Endothelial cell of umbilical vein (primary cell): ENCODE measurements at regions not wholly inside any gene's neighbourhood (a gene's known extent, or its start where the extent isn't known, plus 50 kb on each side); places are given as distances from the start of the nearest gene placed in this dataset.

ENCODE experiments used
- EZH2 ChIP-seq: IDR thresholded peaks from 2 replicates; pipeline ENCODE4 v1.6.1; 2012; ENCODE audit warnings: borderline replicate concordance, low read depth, mild to moderate bottlenecking, moderate library complexity, low read length, inconsistent platforms; ENCODE audit not compliant: severe bottlenecking
- POLR2A ChIP-seq: IDR thresholded peaks from 2 replicates; pipeline ENCODE4 v1.6.1; 2012; ENCODE audit warnings: low read depth, mild to moderate bottlenecking, control low read depth, low read length
- POLR2AphosphoS5 ChIP-seq: IDR thresholded peaks from 2 replicates; pipeline ENCODE4 v1.6.1; 2012; ENCODE audit warnings: low read depth, mild to moderate bottlenecking, control low read depth, low read length, moderate library complexity; ENCODE audit not compliant: insufficient read depth
- TF ChIP-seq, protein P1 (sequence below), 2 donors: IDR thresholded peaks; 1 replicate in 1 of 2; 2 replicates in 1 of 2; pipeline ENCODE4 v1.5.1; 2011; ENCODE audit warnings: low read length in 2 of 2, mild to moderate bottlenecking in 2 of 2, moderate library complexity in 2 of 2, control low read depth in 1 of 2, inconsistent platforms in 1 of 2, low read depth in 1 of 2; ENCODE audit not compliant: insufficient read depth in 1 of 2; ENCODE audit errors: extremely low read depth in 1 of 2
- TF ChIP-seq, protein P2 (sequence below): IDR thresholded peaks from 2 replicates; pipeline ENCODE4 v1.6.1; 2011; ENCODE audit not compliant: insufficient read depth, insufficient read length

GRCh38 chr1:67574221-67574620 is 110.8 kb upstream of the GADD45A start:
- TF ChIP-seq, protein P1, sequence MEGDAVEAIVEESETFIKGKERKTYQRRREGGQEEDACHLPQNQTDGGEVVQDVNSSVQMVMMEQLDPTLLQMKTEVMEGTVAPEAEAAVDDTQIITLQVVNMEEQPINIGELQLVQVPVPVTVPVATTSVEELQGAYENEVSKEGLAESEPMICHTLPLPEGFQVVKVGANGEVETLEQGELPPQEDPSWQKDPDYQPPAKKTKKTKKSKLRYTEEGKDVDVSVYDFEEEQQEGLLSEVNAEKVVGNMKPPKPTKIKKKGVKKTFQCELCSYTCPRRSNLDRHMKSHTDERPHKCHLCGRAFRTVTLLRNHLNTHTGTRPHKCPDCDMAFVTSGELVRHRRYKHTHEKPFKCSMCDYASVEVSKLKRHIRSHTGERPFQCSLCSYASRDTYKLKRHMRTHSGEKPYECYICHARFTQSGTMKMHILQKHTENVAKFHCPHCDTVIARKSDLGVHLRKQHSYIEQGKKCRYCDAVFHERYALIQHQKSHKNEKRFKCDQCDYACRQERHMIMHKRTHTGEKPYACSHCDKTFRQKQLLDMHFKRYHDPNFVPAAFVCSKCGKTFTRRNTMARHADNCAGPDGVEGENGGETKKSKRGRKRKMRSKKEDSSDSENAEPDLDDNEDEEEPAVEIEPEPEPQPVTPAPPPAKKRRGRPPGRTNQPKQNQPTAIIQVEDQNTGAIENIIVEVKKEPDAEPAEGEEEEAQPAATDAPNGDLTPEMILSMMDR (IDR thresholded peaks at IDR 0.05; ENCODE audit: extremely low read depth in 1 of 2, insufficient read depth in 1 of 2, low read depth in 1 of 2, low read length in 2 of 2) = no peak
- TF ChIP-seq EZH2 (no peak), POLR2AphosphoS5 (no peak), POLR2A (no peak)
- TF ChIP-seq, protein P2, sequence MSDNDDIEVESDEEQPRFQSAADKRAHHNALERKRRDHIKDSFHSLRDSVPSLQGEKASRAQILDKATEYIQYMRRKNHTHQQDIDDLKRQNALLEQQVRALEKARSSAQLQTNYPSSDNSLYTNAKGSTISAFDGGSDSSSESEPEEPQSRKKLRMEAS = no peak
